ENCODE measurements at regions not wholly inside any gene's neighbourhood (a gene's known extent, or its start where the extent isn't known, plus 50 kb on each side); places are given as distances from the start of the nearest gene placed in this dataset.

- no peak for DNase-seq
Measured at GRCh38 chr5:4765411-4765810, 374.7 kb upstream of the ADAMTS16 start.

GRCh38 chr5:4766101-4766500 lies 374.0 kb upstream of the ADAMTS16 start:
- DNase-seq: no peak

- DNase-seq: no peak
Measured at GRCh38 chr5:4772591-4772990, 367.5 kb upstream of the ADAMTS16 start.

GRCh38 chr5:4773827-4774317 lies 366.3 kb upstream of the ADAMTS16 start:
- DNase-seq: no peak

- DNase-seq: no peak
Measured at GRCh38 chr5:4777435-4777834, 362.7 kb upstream of the ADAMTS16 start.

GRCh38 chr5:4780633-4781032 lies 359.5 kb upstream of the ADAMTS16 start:
- no peak for DNase-seq

- DNase-seq: no peak
Measured at GRCh38 chr5:4781299-4781698, 358.8 kb upstream of the ADAMTS16 start.

- DNase-seq: no peak
Measured at GRCh38 chr5:4785971-4786370, 354.2 kb upstream of the ADAMTS16 start.

- DNase-seq: no peak
Measured at GRCh38 chr5:4797445-4797844, 342.7 kb upstream of the ADAMTS16 start.

GRCh38 chr5:4802044-4802443 lies 338.1 kb upstream of the ADAMTS16 start:
- no peak for DNase-seq

- DNase-seq: no peak
Measured at GRCh38 chr5:4804691-4805360, 335.3 kb upstream of the ADAMTS16 start.

- DNase-seq: no peak
Measured at GRCh38 chr5:4815002-4815401, 325.1 kb upstream of the ADAMTS16 start.

- no peak for DNase-seq
Measured at GRCh38 chr5:4817767-4818166, 322.4 kb upstream of the ADAMTS16 start.

GRCh38 chr5:4831325-4831724 lies 308.8 kb upstream of the ADAMTS16 start:
- no peak for DNase-seq

GRCh38 chr5:4832471-4832870 lies 307.7 kb upstream of the ADAMTS16 start:
- no peak for DNase-seq

GRCh38 chr5:4833104-4833738 lies 306.9 kb upstream of the ADAMTS16 start:
- DNase-seq: no peak

- no peak for DNase-seq
Measured at GRCh38 chr5:4837489-4838058, 302.6 kb upstream of the ADAMTS16 start.

- DNase-seq: no peak
Measured at GRCh38 chr5:4845221-4845620, 294.9 kb upstream of the ADAMTS16 start.

GRCh38 chr5:4847766-4848165 lies 292.4 kb upstream of the ADAMTS16 start:
- DNase-seq: no peak

- DNase-seq: no peak
Measured at GRCh38 chr5:4855036-4855435, 285.1 kb upstream of the ADAMTS16 start.

- DNase-seq: no peak
Measured at GRCh38 chr5:4855880-4856279, 284.2 kb upstream of the ADAMTS16 start.

- DNase-seq: no peak
Measured at GRCh38 chr5:4857761-4858160, 282.4 kb upstream of the ADAMTS16 start.

- no peak for DNase-seq
Measured at GRCh38 chr5:4859500-4860235, 280.5 kb upstream of the ADAMTS16 start.
